GM19452 (cell line): ENCODE measurements at regions not wholly inside any gene's neighbourhood (a gene's known extent, or its start where the extent isn't known, plus 50 kb on each side); places are given as distances from the start of the nearest gene placed in this dataset.
"Not testable (repeated sequence)": the region's sequence is repeated elsewhere in the genome, so short reads cannot be mapped to it uniquely, and the experiment has no call there.

ENCODE experiments used
- ATAC-seq: cut with Tn5 transposase; IDR thresholded peaks from one replicate; pipeline ENCODE4 v1.9.1; 2021; ENCODE audit not compliant: unreplicated experiment

- ATAC-seq = no peak
These were observed 418.2 kb upstream of the ZEB2 start for GRCh38 chr2:144937910-144938709.

- ATAC-seq = no peak
These were observed 417.1 kb upstream of the ZEB2 start for GRCh38 chr2:144937066-144937465.

- no peak for ATAC-seq
These were observed 416.5 kb upstream of the ZEB2 start for GRCh38 chr2:144936442-144936841.

GRCh38 chr2:144935736-144936135 lies 415.8 kb upstream of the ZEB2 start:
- no peak for ATAC-seq

GRCh38 chr2:144935191-144935590 lies 415.3 kb upstream of the ZEB2 start:
- no peak for ATAC-seq

GRCh38 chr2:144931960-144932359 lies 412.0 kb upstream of the ZEB2 start:
- no peak for ATAC-seq

- no peak for ATAC-seq
These were observed 411.6 kb upstream of the ZEB2 start for GRCh38 chr2:144931480-144931879.

- ATAC-seq = no peak
These were observed 407.5 kb upstream of the ZEB2 start for GRCh38 chr2:144927429-144927828.

GRCh38 chr2:144925886-144926285 lies 406.0 kb upstream of the ZEB2 start:
- no peak for ATAC-seq

- ATAC-seq = no peak
These were observed 404.9 kb upstream of the ZEB2 start for GRCh38 chr2:144924827-144925226.

GRCh38 chr2:144922519-144922918 lies 402.6 kb upstream of the ZEB2 start:
- ATAC-seq = no peak

GRCh38 chr2:144920755-144921530 lies 401.0 kb upstream of the ZEB2 start:
- no peak for ATAC-seq

- ATAC-seq = no peak
These were observed 394.9 kb upstream of the ZEB2 start for GRCh38 chr2:144914622-144915318.

GRCh38 chr2:144914113-144914512 lies 394.2 kb upstream of the ZEB2 start:
- ATAC-seq = no peak

- ATAC-seq = no peak
These were observed 392.3 kb upstream of the ZEB2 start for GRCh38 chr2:144912206-144912605.

GRCh38 chr2:144905956-144906355 lies 386.0 kb upstream of the ZEB2 start:
- ATAC-seq = no peak

GRCh38 chr2:144904612-144905011 lies 384.7 kb upstream of the ZEB2 start:
- no peak for ATAC-seq

- not testable (repeated sequence) for ATAC-seq
These were observed 383.1 kb upstream of the ZEB2 start for GRCh38 chr2:144903045-144903444.

- not testable (repeated sequence) for ATAC-seq
These were observed 381.5 kb upstream of the ZEB2 start for GRCh38 chr2:144901386-144901785.

- ATAC-seq = no peak
These were observed 376.4 kb upstream of the ZEB2 start for GRCh38 chr2:144896341-144896740.
